ENCODE measurements at regions not wholly inside any gene's neighbourhood (a gene's known extent, or its start where the extent isn't known, plus 50 kb on each side); places are given as distances from the start of the nearest gene placed in this dataset.

- Mint-ChIP-seq H3K36me3 (ENCODE audit: low read depth) (no peaks in the 10 kb centered on the region), H3K27me3 (ENCODE audit: low read depth) (peaks cover 5% of the 10 kb centered on the region), H3K4me3 (no peak overlapping the region), H3K9me3 (no peaks in the 10 kb centered on the region), H3K27ac (ENCODE audit: unreplicated experiment) (no peak overlapping the region), H3K4me1 (no peaks in the 10 kb centered on the region)
- DNase-seq (ENCODE audit: low read depth, low spot score): no peak
- TF ChIP-seq CTCF (conservative IDR thresholded peaks at IDR 0.05): no peak
These were observed 429.9 kb downstream of the MTX2 start for GRCh38 chr2:176699098-176699497.

GRCh38 chr2:176699644-176700043 lies 430.4 kb downstream of the MTX2 start:
- Mint-ChIP-seq H3K4me1 (no peaks in the 10 kb centered on the region), H3K9me3 (no peaks in the 10 kb centered on the region), H3K27me3 (ENCODE audit: low read depth) (peaks cover 4% of the 10 kb centered on the region), H3K4me3 (no peak overlapping the region), H3K36me3 (ENCODE audit: low read depth) (no peaks in the 10 kb centered on the region), H3K27ac (ENCODE audit: unreplicated experiment) (no peak overlapping the region)
- no peak for TF ChIP-seq CTCF (conservative IDR thresholded peaks at IDR 0.05)
- no peak for DNase-seq (ENCODE audit: low read depth, low spot score)

- H3K27me3 Mint-ChIP-seq (ENCODE audit: low read depth): peaks cover 3% of the 10 kb centered on the region
- H3K4me3 Mint-ChIP-seq: no peak overlapping the region
- no peak for DNase-seq (ENCODE audit: low read depth, low spot score)
- no peaks in the 10 kb centered on the region for H3K36me3 Mint-ChIP-seq (ENCODE audit: low read depth)
- no peaks in the 10 kb centered on the region for H3K4me1 Mint-ChIP-seq
- TF ChIP-seq CTCF (conservative IDR thresholded peaks at IDR 0.05): no peak
- H3K9me3 Mint-ChIP-seq: no peaks in the 10 kb centered on the region
- H3K27ac Mint-ChIP-seq (ENCODE audit: unreplicated experiment): no peak overlapping the region
These were observed 432.9 kb downstream of the MTX2 start for GRCh38 chr2:176702131-176702530.

- H3K4me3 Mint-ChIP-seq: no peak overlapping the region
- H3K27me3 Mint-ChIP-seq (ENCODE audit: low read depth): no peaks in the 10 kb centered on the region
- H3K36me3 Mint-ChIP-seq (ENCODE audit: low read depth): no peaks in the 10 kb centered on the region
- TF ChIP-seq CTCF (conservative IDR thresholded peaks at IDR 0.05): no peak
- no peaks in the 10 kb centered on the region for H3K9me3 Mint-ChIP-seq
- H3K4me1 Mint-ChIP-seq: peaks cover 5% of the 10 kb centered on the region
- no peak for DNase-seq (ENCODE audit: low read depth, low spot score)
- no peak overlapping the region for H3K27ac Mint-ChIP-seq (ENCODE audit: unreplicated experiment)
These were observed 435.1 kb downstream of the MTX2 start for GRCh38 chr2:176704282-176704858.

- H3K36me3 Mint-ChIP-seq (ENCODE audit: low read depth): no peaks in the 10 kb centered on the region
- peak overlapping the region; percentile 71 for H3K27ac Mint-ChIP-seq (ENCODE audit: unreplicated experiment)
- peaks cover 3% of the 10 kb centered on the region for H3K9me3 Mint-ChIP-seq
- peaks cover 7% of the 10 kb centered on the region for H3K4me1 Mint-ChIP-seq
- TF ChIP-seq CTCF (conservative IDR thresholded peaks at IDR 0.05): no peak
- DNase-seq (ENCODE audit: low read depth, low spot score): no peak
- H3K27me3 Mint-ChIP-seq (ENCODE audit: low read depth): peaks cover 2% of the 10 kb centered on the region
- no peak overlapping the region for H3K4me3 Mint-ChIP-seq
These were observed 440.1 kb downstream of the MTX2 start for GRCh38 chr2:176709149-176709951.

Data from neural crest cell (in vitro differentiated cells).